ENCODE measurements at regions not wholly inside any gene's neighbourhood (a gene's known extent, or its start where the extent isn't known, plus 50 kb on each side); places are given as distances from the start of the nearest gene placed in this dataset.

DNA sequence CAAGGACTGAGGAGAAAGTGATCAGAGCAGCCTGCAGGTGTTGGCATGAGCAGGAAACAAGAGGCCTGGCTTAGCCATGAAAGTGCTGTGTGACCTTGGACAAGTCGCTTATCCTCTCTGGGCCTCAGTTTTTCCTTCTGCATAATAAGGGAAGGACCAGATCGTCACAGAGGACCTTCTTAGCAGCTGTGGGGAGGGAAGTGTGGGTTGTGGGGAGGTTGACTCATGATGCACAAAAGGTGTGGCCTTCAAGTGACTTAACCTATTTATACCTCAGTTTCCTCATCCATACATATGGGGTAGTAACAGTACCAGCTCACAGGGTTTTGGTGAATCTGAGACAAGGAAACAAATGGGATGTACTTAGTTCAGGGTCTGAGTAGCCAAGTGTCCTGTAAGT lies 658.8 kb downstream of the MATN1 start:
- Histone ChIP-seq H3K27me3 (ENCODE audit: control insufficient read depth, insufficient read depth, low read length) (no peaks in the 10 kb centered on the region), H3K4me3 (ENCODE audit: low read length) (no peak overlapping the region), H3K36me3 (ENCODE audit: control insufficient read depth, low read depth, low read length) (no peaks in the 10 kb centered on the region), H3K9ac (ENCODE audit: low read length) (no peak overlapping the region), H3K4me1 (ENCODE audit: control insufficient read depth, low read depth, low read length) (no peaks in the 10 kb centered on the region), H3K27ac (ENCODE audit: low read length) (no peak overlapping the region), H3K9me3 (ENCODE audit: control insufficient read depth, low read depth, low read length) (no peaks in the 10 kb centered on the region)

DNA sequence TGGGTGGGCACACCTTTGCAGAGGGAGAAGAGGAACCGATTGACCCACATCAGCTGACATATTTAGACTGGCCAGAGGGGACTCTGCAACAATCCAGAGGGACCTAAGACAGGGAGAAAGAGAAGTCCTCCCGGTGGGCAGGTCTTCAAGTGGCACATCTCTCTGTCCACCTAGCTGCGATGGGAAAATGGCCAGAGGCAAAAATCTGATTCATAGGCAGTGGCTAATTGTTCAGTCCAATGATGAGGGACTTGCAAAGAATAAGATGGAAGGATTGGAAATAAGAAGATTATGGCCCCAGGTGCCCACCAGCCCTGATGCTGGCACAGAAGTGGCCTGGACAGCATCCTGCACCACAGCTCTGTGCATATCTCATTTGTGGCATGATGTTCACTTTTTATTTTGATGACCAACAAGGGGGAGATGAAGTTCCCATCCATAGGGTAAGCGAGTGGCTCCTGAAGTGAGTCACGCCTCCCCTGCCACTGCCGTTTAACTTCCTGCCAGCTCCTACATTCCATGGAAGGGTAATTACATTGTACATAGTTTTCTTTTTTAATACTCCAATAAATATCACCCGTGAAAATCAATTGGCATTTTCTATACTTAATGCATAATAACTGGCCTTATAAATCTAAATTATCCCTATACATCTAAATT lies 659.6 kb downstream of the MATN1 start:
- Histone ChIP-seq H3K4me1 (ENCODE audit: control insufficient read depth, low read depth, low read length) (no peaks in the 10 kb centered on the region), H3K36me3 (ENCODE audit: control insufficient read depth, low read depth, low read length) (no peaks in the 10 kb centered on the region), H3K27ac (ENCODE audit: low read length) (no peak overlapping the region), H3K9me3 (ENCODE audit: control insufficient read depth, low read depth, low read length) (no peaks in the 10 kb centered on the region), H3K9ac (ENCODE audit: low read length) (no peak overlapping the region), H3K4me3 (ENCODE audit: low read length) (no peak overlapping the region), H3K27me3 (ENCODE audit: control insufficient read depth, insufficient read depth, low read length) (no peaks in the 10 kb centered on the region)

DNA sequence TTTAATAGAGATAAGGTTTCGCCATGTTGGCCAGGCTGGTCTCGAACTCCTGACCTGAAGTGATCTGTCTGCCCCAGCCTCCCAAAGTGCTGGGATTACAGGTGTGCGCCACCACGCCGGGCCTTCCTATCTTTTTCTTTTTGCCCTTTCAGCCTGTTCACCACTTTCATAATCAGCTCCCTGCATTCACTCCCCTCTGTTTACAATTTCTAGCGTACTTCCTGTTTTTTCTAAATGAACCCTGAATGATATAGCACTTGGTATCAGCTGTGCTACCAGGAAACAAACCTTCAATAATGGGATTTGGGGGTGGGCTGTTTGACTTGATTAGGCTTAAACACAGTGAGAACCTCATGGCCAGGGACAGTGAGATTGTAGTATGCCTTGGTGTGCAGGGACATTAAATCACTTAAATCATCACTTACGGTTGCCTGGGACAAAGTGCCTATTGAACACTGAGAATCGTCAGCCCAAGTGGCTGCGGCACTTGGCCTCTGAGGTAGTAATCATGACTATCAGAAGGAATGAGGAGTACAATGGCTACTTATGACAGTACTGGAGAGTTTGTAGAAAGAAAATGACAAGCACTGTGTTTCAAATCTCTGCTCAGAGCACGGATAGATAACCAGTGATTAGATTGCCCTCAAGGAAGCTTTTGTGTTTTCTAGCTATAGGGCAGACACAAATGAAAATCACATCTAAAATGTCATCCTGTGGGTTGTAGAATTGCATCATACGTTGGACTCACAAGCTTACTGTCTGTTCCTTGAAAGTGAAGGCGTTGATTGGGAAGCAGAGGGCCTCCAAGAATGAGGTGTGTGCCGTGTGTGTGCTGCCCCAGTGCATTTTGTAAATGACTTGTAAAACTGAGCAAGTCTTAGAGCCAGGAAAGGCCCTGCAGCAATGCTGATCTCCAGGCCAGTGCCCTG lies 661.8 kb downstream of the MATN1 start:
- no peaks in the 10 kb centered on the region for H3K4me1 ChIP-seq (ENCODE audit: control insufficient read depth, low read depth, low read length)
- H3K36me3 ChIP-seq (ENCODE audit: control insufficient read depth, low read depth, low read length): no peaks in the 10 kb centered on the region
- no peaks in the 10 kb centered on the region for H3K9me3 ChIP-seq (ENCODE audit: control insufficient read depth, low read depth, low read length)
- H3K27ac ChIP-seq (ENCODE audit: low read length): no peak overlapping the region
- no peak overlapping the region for H3K4me3 ChIP-seq (ENCODE audit: low read length)
- no peaks in the 10 kb centered on the region for H3K27me3 ChIP-seq (ENCODE audit: control insufficient read depth, insufficient read depth, low read length)
- H3K9ac ChIP-seq (ENCODE audit: low read length): no peak overlapping the region

DNA sequence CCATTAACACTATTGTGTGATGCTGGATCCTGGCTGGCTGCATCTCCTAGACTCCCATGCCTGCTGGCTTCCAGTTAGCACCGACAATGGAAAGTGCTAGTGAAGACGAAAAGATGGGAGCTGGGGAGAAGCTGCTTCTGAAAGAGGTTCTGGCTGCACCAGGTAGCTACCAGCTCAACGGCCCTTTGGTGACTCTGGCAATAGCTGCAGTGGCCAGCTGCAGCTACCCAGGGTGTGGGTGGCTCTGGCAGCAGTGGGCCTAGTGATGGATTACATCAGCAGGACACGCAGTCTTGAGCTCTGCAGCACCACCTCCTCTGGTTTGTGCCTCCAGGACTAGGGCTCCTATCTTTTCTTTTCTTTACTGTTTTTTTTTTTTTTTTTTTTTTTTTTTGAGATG lies 662.6 kb downstream of the MATN1 start:
- H3K9ac ChIP-seq (ENCODE audit: low read length): no peak overlapping the region

DNA sequence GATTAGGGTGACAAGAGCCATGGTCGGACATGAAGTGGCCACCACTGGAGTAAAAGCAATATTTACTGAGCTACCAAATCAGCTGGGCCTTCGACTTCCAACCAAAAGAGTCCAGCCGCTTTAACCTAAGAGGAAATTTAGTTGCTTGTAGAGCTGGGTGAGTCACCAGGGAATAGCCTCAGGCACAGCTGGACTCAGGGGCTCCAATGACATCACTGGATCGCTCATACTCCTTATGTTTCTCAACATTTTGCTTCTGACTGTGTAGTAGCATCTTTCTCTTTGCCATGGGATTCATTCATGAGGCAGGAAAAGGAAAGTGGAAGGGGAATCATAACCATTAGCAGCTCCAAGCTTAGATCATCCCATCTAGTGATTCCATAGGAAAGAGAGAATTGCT lies 664.4 kb downstream of the MATN1 start:
- no peaks in the 10 kb centered on the region for H3K9me3 ChIP-seq (ENCODE audit: control insufficient read depth, low read depth, low read length)
- no peak overlapping the region for H3K4me3 ChIP-seq (ENCODE audit: low read length)
- peaks cover 8% of the 10 kb centered on the region for H3K4me1 ChIP-seq (ENCODE audit: control insufficient read depth, low read depth, low read length)
- no peak overlapping the region for H3K27ac ChIP-seq (ENCODE audit: low read length)
- H3K27me3 ChIP-seq (ENCODE audit: control insufficient read depth, insufficient read depth, low read length): no peaks in the 10 kb centered on the region
- no peaks in the 10 kb centered on the region for H3K36me3 ChIP-seq (ENCODE audit: control insufficient read depth, low read depth, low read length)
- H3K9ac ChIP-seq (ENCODE audit: low read length): no peak overlapping the region

More for the DNA sequence above, 662.6 kb downstream of the MATN1 start:
- Histone ChIP-seq H3K4me1 (ENCODE audit: control insufficient read depth, low read depth, low read length) (no peaks in the 10 kb centered on the region), H3K36me3 (ENCODE audit: control insufficient read depth, low read depth, low read length) (no peaks in the 10 kb centered on the region), H3K4me3 (ENCODE audit: low read length) (no peak overlapping the region), H3K9me3 (ENCODE audit: control insufficient read depth, low read depth, low read length) (no peaks in the 10 kb centered on the region), H3K27me3 (ENCODE audit: control insufficient read depth, insufficient read depth, low read length) (no peaks in the 10 kb centered on the region), H3K27ac (ENCODE audit: low read length) (no peak overlapping the region)

DNA sequence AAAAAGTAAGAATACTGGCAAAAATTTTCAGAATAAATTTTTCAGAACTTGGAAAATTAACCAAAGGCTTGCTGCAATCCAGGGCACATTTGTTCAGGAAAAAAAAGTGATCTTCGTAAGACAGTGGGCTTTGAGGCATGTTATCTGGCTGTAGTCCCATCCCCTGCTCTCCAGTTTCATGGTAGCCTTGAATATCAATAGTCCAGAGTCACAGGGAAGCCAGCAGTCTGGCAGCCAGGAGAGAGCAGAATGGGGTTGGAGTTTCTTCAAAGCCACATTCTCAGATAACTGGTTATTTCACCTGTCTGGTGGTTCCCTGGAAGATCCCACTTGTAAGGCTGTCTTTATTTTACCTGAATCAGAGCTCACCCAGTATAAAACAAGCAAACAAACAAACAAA lies 669.3 kb downstream of the MATN1 start:
- H3K36me3 ChIP-seq (ENCODE audit: control insufficient read depth, low read depth, low read length): no peaks in the 10 kb centered on the region
- peak overlapping the region; percentile 13 for H3K4me3 ChIP-seq (ENCODE audit: low read length)
- no peaks in the 10 kb centered on the region for H3K27me3 ChIP-seq (ENCODE audit: control insufficient read depth, insufficient read depth, low read length)
- no peak overlapping the region for H3K9ac ChIP-seq (ENCODE audit: low read length)
- H3K9me3 ChIP-seq (ENCODE audit: control insufficient read depth, low read depth, low read length): no peaks in the 10 kb centered on the region
- H3K4me1 ChIP-seq (ENCODE audit: control insufficient read depth, low read depth, low read length): peaks cover 12% of the 10 kb centered on the region
- H3K27ac ChIP-seq (ENCODE audit: low read length): no peak overlapping the region

DNA sequence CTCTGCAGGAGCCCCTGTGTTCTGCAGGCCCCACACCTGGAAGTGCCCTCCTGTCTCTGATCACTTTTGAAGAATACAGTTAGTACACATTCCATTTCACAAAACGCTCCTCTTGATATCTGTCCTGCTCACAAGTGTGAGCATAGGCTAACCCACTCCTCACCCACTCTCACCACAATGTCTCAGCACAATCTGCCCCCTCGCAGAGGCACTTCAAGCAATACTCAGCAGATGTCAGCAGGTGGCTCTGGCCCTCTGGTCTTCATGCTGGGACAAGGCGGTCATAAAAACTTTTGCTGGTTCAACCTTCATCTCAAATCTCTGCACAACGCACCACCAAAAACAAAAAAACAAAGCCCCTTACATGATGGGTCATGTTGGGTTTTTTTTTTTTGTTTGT lies 671.2 kb downstream of the MATN1 start:
- Histone ChIP-seq H3K36me3 (ENCODE audit: control insufficient read depth, low read depth, low read length) (no peaks in the 10 kb centered on the region), H3K9me3 (ENCODE audit: control insufficient read depth, low read depth, low read length) (no peaks in the 10 kb centered on the region), H3K27ac (ENCODE audit: low read length) (no peak overlapping the region), H3K9ac (ENCODE audit: low read length) (no peak overlapping the region), H3K27me3 (ENCODE audit: control insufficient read depth, insufficient read depth, low read length) (no peaks in the 10 kb centered on the region), H3K4me1 (ENCODE audit: control insufficient read depth, low read depth, low read length) (peaks cover 12% of the 10 kb centered on the region), H3K4me3 (ENCODE audit: low read length) (no peak overlapping the region)

DNA sequence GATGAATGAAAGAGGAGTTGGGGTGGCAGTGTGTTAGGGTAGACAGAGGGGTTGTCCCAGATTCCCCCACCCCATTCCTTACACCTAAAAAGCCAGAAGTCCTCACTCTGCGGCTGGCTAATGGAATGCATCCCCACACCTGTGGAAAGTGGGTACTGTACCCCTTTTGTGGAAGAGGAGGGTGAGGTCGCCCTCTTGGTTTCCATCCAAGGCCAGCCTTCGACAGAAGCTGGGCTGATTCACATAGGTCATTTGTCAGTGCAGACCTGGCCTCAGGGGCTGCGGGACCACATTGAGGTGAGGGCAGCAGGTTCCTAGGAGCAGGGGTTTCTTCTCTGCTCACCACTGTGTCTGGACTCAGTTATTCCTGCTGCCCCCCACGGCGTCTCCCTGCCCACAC lies 671.6 kb downstream of the MATN1 start:
- Histone ChIP-seq H3K27ac (ENCODE audit: low read length) (no peak overlapping the region), H3K9ac (ENCODE audit: low read length) (no peak overlapping the region), H3K9me3 (ENCODE audit: control insufficient read depth, low read depth, low read length) (no peaks in the 10 kb centered on the region), H3K4me1 (ENCODE audit: control insufficient read depth, low read depth, low read length) (peaks cover 12% of the 10 kb centered on the region), H3K36me3 (ENCODE audit: control insufficient read depth, low read depth, low read length) (no peaks in the 10 kb centered on the region), H3K4me3 (ENCODE audit: low read length) (no peak overlapping the region), H3K27me3 (ENCODE audit: control insufficient read depth, insufficient read depth, low read length) (no peaks in the 10 kb centered on the region)

DNA sequence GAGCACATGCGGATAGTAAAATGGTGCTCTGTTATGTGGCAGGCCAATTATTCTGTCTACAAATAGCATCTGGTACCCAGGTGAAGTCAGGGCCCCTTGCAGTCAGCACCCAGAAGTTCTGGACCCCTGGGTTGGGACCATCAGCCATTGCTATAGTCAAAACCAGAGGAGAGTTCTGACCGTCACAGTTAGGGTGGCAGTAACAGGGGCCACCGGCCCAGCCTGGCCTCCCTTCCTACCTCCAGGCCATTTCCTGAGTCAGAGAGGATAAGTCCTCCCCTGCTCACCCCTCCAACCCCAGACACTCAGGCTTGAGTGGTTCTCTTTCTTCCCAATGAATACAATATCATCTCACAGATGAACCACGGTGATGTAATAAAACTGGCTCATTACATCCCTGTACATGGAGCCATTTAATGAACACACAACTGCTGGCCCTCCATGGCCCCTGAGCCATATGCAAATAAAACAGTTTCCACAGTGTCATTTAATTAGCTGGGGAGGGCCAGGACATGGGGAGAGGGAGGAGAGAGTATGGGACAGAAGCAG lies 673.6 kb downstream of the MATN1 start:
- H3K27ac ChIP-seq (ENCODE audit: low read length): no peak overlapping the region
- no peak overlapping the region for H3K9ac ChIP-seq (ENCODE audit: low read length)
- no peaks in the 10 kb centered on the region for H3K36me3 ChIP-seq (ENCODE audit: control insufficient read depth, low read depth, low read length)
- H3K4me3 ChIP-seq (ENCODE audit: low read length): no peak overlapping the region
- no peaks in the 10 kb centered on the region for H3K27me3 ChIP-seq (ENCODE audit: control insufficient read depth, insufficient read depth, low read length)
- H3K4me1 ChIP-seq (ENCODE audit: control insufficient read depth, low read depth, low read length): peaks cover 12% of the 10 kb centered on the region
- H3K9me3 ChIP-seq (ENCODE audit: control insufficient read depth, low read depth, low read length): no peaks in the 10 kb centered on the region

DNA sequence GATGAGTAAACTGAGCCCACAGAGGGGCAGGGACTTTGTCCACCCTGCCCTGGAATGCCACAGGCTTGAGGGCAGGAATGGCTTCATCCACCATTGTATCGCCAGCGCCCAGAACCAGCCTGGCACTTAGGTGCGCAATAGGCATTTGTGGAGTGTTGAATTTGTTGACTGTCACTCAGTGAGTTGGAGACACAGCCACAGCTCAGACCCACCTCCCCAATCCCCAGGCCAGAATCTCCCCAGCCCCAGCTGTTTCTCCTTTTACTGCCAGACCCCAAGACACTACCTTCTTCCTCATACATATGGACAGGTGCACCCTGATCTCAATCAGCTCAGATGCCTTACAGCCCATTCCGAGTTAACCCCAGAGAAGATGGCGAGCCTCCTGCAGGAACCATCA lies 674.5 kb downstream of the MATN1 start:
- Histone ChIP-seq H3K27ac (ENCODE audit: low read length) (no peak overlapping the region), H3K9ac (ENCODE audit: low read length) (no peak overlapping the region), H3K4me3 (ENCODE audit: low read length) (no peak overlapping the region), H3K9me3 (ENCODE audit: control insufficient read depth, low read depth, low read length) (no peaks in the 10 kb centered on the region), H3K36me3 (ENCODE audit: control insufficient read depth, low read depth, low read length) (no peaks in the 10 kb centered on the region), H3K27me3 (ENCODE audit: control insufficient read depth, insufficient read depth, low read length) (no peaks in the 10 kb centered on the region), H3K4me1 (ENCODE audit: control insufficient read depth, low read depth, low read length) (peaks cover 3% of the 10 kb centered on the region)

DNA sequence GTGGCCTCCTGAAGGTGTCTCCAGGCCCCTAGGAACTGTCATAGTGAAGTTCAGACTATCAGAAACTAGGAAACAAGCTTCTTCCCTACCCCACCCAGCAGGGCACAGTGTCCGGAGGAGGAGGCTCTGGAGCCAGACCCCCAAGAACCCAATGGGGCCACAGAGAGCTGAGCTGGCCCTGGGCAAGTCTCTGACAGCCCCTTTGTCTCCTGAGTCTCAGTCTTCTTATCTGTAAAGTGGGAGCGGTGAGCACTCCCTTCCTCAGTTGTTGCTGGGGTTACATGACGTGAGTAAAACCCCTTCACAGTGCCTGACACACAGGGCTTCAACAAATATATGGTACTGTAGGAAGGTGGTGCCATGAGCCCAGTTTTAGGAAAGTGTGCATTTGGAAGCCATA lies 675.8 kb downstream of the MATN1 start:
- H3K27me3 ChIP-seq (ENCODE audit: control insufficient read depth, insufficient read depth, low read length): no peaks in the 10 kb centered on the region
- no peaks in the 10 kb centered on the region for H3K4me1 ChIP-seq (ENCODE audit: control insufficient read depth, low read depth, low read length)
- H3K9ac ChIP-seq (ENCODE audit: low read length): no peak overlapping the region

More for the DNA sequence above, 675.8 kb downstream of the MATN1 start:
- Histone ChIP-seq H3K9me3 (ENCODE audit: control insufficient read depth, low read depth, low read length) (no peaks in the 10 kb centered on the region), H3K27ac (ENCODE audit: low read length) (no peak overlapping the region), H3K4me3 (ENCODE audit: low read length) (no peak overlapping the region), H3K36me3 (ENCODE audit: control insufficient read depth, low read depth, low read length) (no peaks in the 10 kb centered on the region)

Measured in iPS-18a (cell line).